CD4-positive, alpha-beta T cell treated with Interleukin-1 beta for 1 hour (primary cell): ENCODE measurements at regions not wholly inside any gene's neighbourhood (a gene's known extent, or its start where the extent isn't known, plus 50 kb on each side); places are given as distances from the start of the nearest gene placed in this dataset.
"Not testable (repeated sequence)": the region's sequence is repeated elsewhere in the genome, so short reads cannot be mapped to it uniquely, and the experiment has no call there.

Source experiments
- DNase-seq, 2 donors: peaks; one replicate each; pipeline ENCODE4 v3.0.0-alpha.2; 2020 to 2022

DNA sequence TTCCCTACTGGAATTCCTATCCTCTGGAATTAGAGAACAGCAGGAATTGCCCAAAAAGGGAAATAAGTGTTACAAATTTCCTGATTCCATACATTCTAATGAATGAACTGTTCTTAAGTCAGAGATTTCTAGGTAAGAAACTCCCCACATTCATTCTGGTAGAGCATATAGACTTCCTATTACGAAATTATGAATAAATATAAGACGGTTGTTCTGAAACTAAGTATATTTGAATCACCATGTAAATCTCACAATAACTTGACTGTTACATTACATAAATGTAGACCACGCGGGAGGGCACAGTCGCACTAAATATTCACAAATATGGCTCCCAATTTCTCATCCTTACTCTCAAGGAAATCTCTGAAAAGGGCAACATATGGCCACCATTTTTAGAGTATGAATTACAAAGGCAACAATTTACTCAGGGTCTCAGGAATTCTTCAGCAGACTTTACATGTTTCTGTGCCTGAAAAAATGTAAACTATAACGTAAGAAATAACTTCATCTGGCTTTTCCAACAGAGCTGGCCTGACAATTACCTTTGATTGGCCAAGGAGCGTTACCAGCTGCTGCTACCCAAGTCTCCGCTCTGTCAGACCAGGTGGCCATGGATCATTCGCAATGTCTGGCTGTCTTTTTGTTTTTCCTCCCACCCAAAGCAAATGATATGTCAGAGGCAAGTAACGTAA, 115.8 kb downstream of the MPP7 start:
- no peak for DNase-seq

GRCh38 chr10:28186461-28186860, 116.4 kb downstream of the MPP7 start:
- DNase-seq: no peak

GRCh38 chr10:28184810-28185209, 118.1 kb downstream of the MPP7 start:
- no peak for DNase-seq

GRCh38 chr10:28181478-28182096, 121.3 kb downstream of the MPP7 start:
- DNase-seq: no peak

DNA sequence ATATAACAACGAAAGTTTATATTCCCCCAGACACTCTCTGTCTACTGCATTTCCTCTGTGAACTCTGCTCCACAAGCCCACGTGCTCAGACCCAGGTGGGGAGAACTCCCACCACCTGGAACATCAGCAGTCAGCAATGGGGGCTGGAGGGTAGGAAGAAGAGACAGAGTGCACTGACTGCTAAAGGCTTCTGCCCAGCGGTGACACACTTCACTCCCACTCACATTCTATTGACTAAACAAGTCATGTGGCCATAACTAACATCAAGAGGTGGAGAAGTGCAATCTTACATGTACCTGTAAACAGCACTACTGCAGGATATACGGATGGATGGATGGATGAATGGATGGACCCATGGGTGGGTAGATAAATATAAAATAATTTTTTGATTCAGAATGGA, 122.2 kb downstream of the MPP7 start:
- no peak for DNase-seq

DNA sequence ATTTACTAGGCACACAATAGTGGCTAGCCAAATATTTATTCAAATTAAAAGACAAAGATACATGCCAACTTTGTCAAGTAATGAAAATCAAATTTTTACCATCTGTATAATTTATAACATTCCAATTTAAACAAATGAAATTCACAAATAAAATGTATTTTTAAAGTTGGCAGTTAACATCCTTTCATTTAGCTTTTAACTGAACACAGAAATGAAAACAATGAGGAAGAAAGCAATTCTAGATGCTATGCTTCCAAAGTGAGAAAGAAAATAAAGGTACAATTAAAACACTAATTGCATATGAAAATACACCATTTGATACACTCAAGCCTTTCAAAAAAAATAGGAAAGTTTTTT, 123.1 kb downstream of the MPP7 start:
- DNase-seq: no peak

- DNase-seq: peak; percentile 7 to 73
Observed at GRCh38 chr10:28179006-28179742, 123.7 kb downstream of the MPP7 start.

GRCh38 chr10:28177944-28178637, 124.8 kb downstream of the MPP7 start:
- DNase-seq: peak in 1 of 2 donors; percentile 38

GRCh38 chr10:28176498-28176897, 126.4 kb downstream of the MPP7 start:
- DNase-seq: not testable (repeated sequence)

DNA sequence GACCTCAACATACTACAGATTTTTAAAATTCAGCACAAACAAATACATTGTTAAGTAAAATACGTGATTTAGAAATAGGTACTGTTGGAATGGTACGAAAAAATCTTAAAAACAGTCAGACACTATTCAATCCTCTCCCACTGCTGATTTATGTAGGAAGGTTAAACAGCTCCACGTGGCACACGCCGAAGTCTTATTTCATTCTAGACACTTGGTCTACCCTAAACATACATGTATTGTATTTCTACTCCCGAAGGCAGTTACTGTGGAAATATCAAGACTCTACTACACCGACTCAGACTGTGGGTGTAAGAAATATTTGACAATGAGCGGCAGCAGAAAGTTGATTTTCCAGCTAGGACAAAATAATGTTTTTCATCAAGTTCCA, 130.6 kb downstream of the MPP7 start:
- no peak for DNase-seq

GRCh38 chr10:28171468-28172222, 131.2 kb downstream of the MPP7 start:
- DNase-seq: no peak

DNA sequence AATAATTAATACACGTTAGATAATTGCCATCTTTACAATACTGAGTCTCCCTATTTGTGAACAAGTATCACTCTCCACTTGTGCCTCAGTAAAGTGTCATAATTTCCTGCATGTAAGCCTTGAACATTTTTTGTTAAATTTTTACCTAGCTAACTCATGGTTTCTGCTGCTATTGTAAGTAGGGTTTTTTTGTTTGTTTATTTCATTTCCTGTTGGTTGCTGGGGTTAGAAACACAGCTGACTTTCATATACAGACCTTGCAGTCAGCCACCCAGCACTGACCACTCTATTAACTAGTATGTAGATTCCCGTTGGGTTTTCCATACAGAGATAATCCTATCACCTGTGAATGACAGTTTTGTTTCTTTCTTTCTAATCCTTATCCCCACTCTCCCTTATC, 133.3 kb downstream of the MPP7 start:
- no peak for DNase-seq

DNA sequence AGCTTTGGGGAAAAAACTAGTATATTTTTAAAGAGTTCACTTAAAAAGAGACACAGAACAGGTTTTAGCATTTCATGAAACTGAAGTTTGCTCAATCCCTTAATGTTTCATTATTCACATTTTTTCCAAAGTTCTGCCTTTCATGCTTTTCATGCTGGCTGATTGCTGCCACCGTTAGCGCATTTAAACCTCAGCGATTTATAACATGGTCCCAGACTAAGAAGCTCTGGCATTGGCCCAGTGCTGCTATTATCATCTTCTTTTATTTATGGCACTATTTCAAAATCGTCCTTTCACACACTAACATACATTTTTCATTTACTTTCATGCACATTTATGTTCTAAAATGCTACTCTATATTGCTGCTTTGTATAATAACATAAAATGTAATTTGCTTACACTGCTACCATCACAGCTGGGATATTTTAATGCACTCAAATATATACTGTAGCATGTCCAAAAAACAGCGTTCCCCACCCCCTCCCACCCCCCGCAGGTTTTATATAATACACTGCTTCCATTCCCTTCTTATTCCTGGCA, 141.9 kb downstream of the MPP7 start:
- DNase-seq: no peak

DNA sequence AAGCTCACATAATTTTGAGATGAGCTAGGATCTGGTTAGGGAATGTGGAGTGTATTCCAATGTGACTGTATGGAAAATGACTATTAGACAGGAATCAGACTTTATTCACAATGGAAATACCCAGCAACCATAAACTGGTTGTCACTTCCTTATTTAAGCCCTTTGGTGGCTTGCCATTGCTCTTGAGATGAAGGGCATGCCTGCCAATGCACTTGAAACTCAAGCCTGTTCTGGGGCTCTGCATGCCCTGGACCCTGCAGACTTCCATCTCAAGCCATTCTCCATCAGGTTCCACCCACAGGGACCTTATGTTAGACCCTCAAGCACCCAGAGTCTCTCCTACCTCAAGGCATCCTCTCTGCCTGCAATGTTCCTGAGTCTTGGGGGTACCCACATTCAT, 145.5 kb downstream of the MPP7 start:
- DNase-seq: no peak

DNA sequence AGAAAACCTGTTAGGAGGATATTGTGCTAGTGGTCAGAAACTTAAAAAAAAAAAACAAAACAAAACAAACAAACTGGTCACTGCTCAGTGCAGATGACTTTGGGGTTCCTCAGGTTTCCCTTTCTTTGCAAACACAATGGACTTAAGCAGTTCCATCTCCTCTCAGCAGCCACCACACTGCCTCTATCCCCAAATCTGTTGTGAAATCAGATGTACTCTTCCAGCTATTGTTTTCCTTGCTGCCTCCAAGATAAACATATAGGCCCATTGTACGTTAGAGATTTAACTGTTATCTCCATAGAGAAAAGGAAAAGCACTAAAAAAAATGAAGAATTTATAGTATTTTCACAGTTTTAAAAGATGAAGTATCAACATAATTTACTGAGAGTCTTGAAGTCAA, 147.1 kb downstream of the MPP7 start:
- DNase-seq: no peak

- no peak for DNase-seq
Observed at GRCh38 chr10:28151636-28152035, 151.2 kb downstream of the MPP7 start.

DNA sequence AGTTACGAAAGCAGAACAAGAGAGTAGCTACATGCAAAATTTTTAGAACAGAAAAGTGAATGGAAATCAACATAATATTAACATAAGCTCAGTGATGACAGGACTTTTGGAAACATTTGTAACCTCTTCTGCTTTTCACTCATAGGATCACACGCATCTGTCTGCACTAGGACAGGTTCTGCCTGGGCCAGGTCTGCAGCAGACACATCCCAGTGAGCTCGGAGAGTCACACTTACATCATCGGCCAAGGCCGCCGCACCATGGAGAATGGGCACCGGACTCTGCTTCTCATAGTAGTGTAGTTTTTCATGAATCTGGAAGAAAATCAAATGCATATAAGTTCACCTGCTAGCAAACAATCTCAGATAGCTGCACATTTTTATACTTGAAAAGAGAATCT, 150.9 kb upstream of the ODAD2 start:
- no peak for DNase-seq

DNA sequence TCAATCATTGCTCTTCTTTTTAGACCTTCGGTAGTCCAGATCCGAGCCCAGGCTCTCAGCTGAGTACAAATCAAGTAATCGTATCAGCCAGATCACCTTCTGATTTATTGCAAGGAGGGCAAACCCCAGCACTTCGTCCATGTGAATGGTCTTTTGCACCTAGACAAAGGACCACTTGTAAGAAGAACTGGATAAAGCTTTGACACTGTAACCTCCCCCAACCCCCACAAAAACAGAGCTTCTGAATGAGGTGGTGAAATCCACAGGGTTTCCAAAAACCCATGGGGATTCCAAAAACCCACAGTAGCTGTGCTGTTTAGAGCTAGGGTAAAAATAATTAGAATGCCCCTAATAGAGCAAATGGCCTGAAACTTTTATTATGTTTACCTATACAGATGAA, 148.8 kb upstream of the ODAD2 start:
- DNase-seq: no peak

GRCh38 chr10:28139138-28139537, 140.3 kb upstream of the ODAD2 start:
- DNase-seq: no peak

DNA sequence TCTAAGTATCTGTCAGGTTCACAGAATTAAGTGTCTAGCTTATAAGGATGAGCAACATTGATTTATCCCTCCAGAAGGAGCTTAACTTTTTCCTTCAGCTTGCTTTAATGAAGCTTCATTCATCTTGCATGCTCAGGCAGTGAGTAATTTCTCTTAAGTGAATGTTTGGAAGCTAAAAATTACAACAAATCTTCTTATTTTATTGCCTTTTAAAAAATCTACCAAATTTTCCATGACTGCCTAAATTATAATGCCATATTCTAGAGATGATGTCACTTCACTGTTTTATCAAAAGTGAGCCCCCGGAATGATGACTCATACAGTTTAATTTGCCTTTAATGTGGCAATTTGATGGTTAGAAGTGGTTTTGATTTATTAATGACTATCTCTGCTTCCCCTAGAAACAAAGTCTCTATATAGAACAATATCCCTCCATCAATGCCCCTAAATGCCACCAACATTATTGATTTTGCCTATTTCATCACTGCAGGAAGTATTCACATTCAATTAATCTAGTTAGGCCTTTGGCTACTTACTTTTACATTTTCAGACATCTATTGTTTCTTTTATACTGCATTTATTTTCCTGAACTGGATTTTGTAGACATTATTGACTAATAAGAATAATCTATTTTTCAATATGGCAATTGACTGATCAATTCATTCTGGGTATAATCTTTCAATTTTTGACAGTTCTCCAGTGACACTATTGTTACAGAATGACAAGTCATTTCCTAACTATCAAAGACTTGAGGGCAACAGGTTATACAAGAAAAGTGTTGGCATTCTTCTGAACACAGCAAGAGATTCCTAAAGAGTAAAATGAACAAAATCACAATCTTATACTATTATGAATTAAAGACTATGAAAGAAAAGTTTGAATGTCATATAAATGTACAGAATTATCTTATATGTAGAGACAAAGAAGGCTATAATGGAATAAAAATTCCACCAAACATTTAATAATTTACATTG, 139.3 kb upstream of the ODAD2 start:
- DNase-seq: no peak

GRCh38 chr10:28135258-28135657, 136.4 kb upstream of the ODAD2 start:
- DNase-seq: no peak
